Adrenal gland (tissue), 9 donors: ENCODE measurements at regions not wholly inside any gene's neighbourhood (a gene's known extent, or its start where the extent isn't known, plus 50 kb on each side); places are given as distances from the start of the nearest gene placed in this dataset.

Experiments
- DNase-seq, 7 donors: peaks; one replicate each; pipeline ENCODE4 v3.0.0-alpha.2; 2019 to 2020
- H3K27ac ChIP-seq, 5 donors: fragments of 200-600 bp; sonication (generic) in 4 of 5; 1 replicate in 3 of 5; 2 replicates in 2 of 5; pipeline versions ENCODE4 v1.5.1 to v1.8.0; 2016 to 2020; ENCODE audit warnings: mild to moderate bottlenecking in 1 of 5
- H3K27me3 ChIP-seq: fragments of 200-600 bp; 2 replicates; pipeline ENCODE4 v1.8.0; 2021
- H3K36me3 ChIP-seq, 2 donors: fragments of 200-600 bp; replicated peaks in 1 of 2; 1 replicate in 1 of 2; 2 replicates in 1 of 2; pipeline versions ENCODE4 v1.5.1 to v1.8.0; 2018 to 2022
- H3K4me1 ChIP-seq, 2 donors: fragments of 200-600 bp; replicated peaks in 1 of 2; 1 replicate in 1 of 2; 2 replicates in 1 of 2; pipeline versions ENCODE4 v1.5.1 to v1.8.0; 2018 to 2021
- H3K4me3 ChIP-seq, 4 donors: fragments of 200-600 bp; sonication (generic) in 3 of 4; one replicate each; pipeline ENCODE4 v1.5.1; 2016 to 2018
- H3K9me3 ChIP-seq, 3 donors: fragments of 200-600 bp; sonication (generic) in 1 of 3; replicated peaks in 1 of 3; 1 replicate in 2 of 3; 2 replicates in 1 of 3; pipeline versions ENCODE4 v1.5.1 to v1.8.0; 2016 to 2021
- CTCF ChIP-seq, 6 experiments: fragments of 450-650 bp in 4 of 6; fragments of 200-600 bp in 2 of 6; sonication (generic) in 1 of 6; IDR thresholded peaks; 1 replicate in 5 of 6; 2 replicates in 1 of 6; pipeline versions ENCODE4 v1.5.1 to v1.8.0; 2016 to 2021; ENCODE audit warnings: antibody characterized with exemption in 6 of 6, mild to moderate bottlenecking in 2 of 6, moderate library complexity in 1 of 6
- POLR2A ChIP-seq, 2 donors: fragments of 450-650 bp; IDR thresholded peaks; one replicate each; pipeline ENCODE4 v1.6.1; 2017; ENCODE audit warnings: antibody characterized with exemption in 2 of 2, mild to moderate bottlenecking in 2 of 2, moderate library complexity in 1 of 2
- WGBS, 4 donors: extraction: QIAGEN DNeasy Blood & Tissue Kit in 2 of 4; methylation state at CpG; one replicate each; pipeline versions ENCODE4 v1.1.5 to v1.1.7; 2013 to 2017; 5-methylcytosine and 5-hydroxymethylcytosine counted together
- intact Hi-C, 2 donors: fragments of 100-400 bp; cut with DNase I; formaldehyde crosslinking; loops; one replicate each; pipeline versions ENCODE4 v1.14.1 to v1.15.0; 2022 to 2023
- donor health status: healthy with polysubstance abuse.
- donor health status: Bipolar disorder and iron deficiency.
- donor health status: DM: yes; HTN: yes; CAD: no.
- donor health status: DM: no; HTN: no; CAD: no.
- donor health status: DM: no; HTN: no; CAD: no.

GRCh38 chr11:97955595-97955994 lies 1065.2 kb upstream of the CNTN5 start:
- intact Hi-C loops, result no loop called here
- H3K27me3 ChIP-seq, result no peaks in the 10 kb centered on the region
- 75 to 80% (median 77%) methylated on average over 2 of the region's 2 CpGs for whole genome bisulfite sequencing, 4 donors
- TF ChIP-seq CTCF (IDR thresholded peaks at IDR 0.05), result no peak
- TF ChIP-seq POLR2A (IDR thresholded peaks at IDR 0.05), result no peak
- DNase-seq, result no peak
- no peak overlapping the region for H3K4me3 ChIP-seq
- no peaks in the 10 kb centered on the region for H3K4me1 ChIP-seq
- H3K36me3 ChIP-seq, result no peaks in the 10 kb centered on the region
- H3K27ac ChIP-seq, result no peak overlapping the region
- H3K9me3 ChIP-seq, result no peaks in the 10 kb centered on the region

GRCh38 chr11:97956904-97957303 lies 1063.8 kb upstream of the CNTN5 start:
- DNase-seq, result no peak
- Histone ChIP-seq H3K27ac (no peak overlapping the region), H3K36me3 (no peaks in the 10 kb centered on the region), H3K9me3 (no peaks in the 10 kb centered on the region), H3K27me3 (no peaks in the 10 kb centered on the region), H3K4me3 (no peak overlapping the region), H3K4me1 (no peaks in the 10 kb centered on the region)
- TF ChIP-seq POLR2A (IDR thresholded peaks at IDR 0.05), result no peak
- no peak for TF ChIP-seq CTCF (IDR thresholded peaks at IDR 0.05)
- intact Hi-C loops, result no loop called here
- WGBS, 4 donors, result 32 to 62% (median 35%) methylated on average over 2 of the region's 2 CpGs

- WGBS, 4 donors, result 82 to 90% (median 85%) methylated on average over 4 of the region's 4 CpGs
- Histone ChIP-seq H3K36me3 (no peaks in the 10 kb centered on the region), H3K4me3 (no peak overlapping the region), H3K4me1 (no peaks in the 10 kb centered on the region), H3K27me3 (no peaks in the 10 kb centered on the region), H3K27ac (no peak overlapping the region), H3K9me3 (no peaks in the 10 kb centered on the region)
- TF ChIP-seq CTCF (IDR thresholded peaks at IDR 0.05) (no peak), POLR2A (IDR thresholded peaks at IDR 0.05) (no peak)
- DNase-seq, result no peak
- intact Hi-C loops, result no loop called here
Measured at GRCh38 chr11:97961431-97961830, 1059.3 kb upstream of the CNTN5 start.

GRCh38 chr11:97962758-97963157 lies 1058.0 kb upstream of the CNTN5 start:
- no peaks in the 10 kb centered on the region for H3K36me3 ChIP-seq
- H3K9me3 ChIP-seq, result no peaks in the 10 kb centered on the region
- no peaks in the 10 kb centered on the region for H3K4me1 ChIP-seq
- H3K27ac ChIP-seq, result no peak overlapping the region
- TF ChIP-seq POLR2A (IDR thresholded peaks at IDR 0.05) (no peak), CTCF (IDR thresholded peaks at IDR 0.05) (no peak)
- no peak for DNase-seq
- no peak overlapping the region for H3K4me3 ChIP-seq
- no peaks in the 10 kb centered on the region for H3K27me3 ChIP-seq
- 0 to 49% (median 0%) methylated on average over 1 of the region's 1 CpG for WGBS, 4 donors
- intact Hi-C loops, result no loop called here
